ENCODE measurements at regions not wholly inside any gene's neighbourhood (a gene's known extent, or its start where the extent isn't known, plus 50 kb on each side); places are given as distances from the start of the nearest gene placed in this dataset.

- TF ChIP-seq CTCF (IDR thresholded peaks at IDR 0.05) (no peak), POLR2A (IDR thresholded peaks at IDR 0.05) (no peak), POLR2AphosphoS5 (IDR thresholded peaks at IDR 0.05; ENCODE audit: insufficient read depth in 1 of 2, low read depth in 1 of 2) (no peak)
Observed at GRCh38 chr3:25904206-25904605, 114.3 kb downstream of the OXSM start.

All from vagina (tissue), 2 donors.